OCI-LY7 (cell line): ENCODE measurements at regions not wholly inside any gene's neighbourhood (a gene's known extent, or its start where the extent isn't known, plus 50 kb on each side); places are given as distances from the start of the nearest gene placed in this dataset.

Experiments
- BruUV-seq: library from RNA; stranded (reverse); fragments of 400-500 nt; replicated peaks from 2 replicates; lab custom pipeline; 2021; lab: Mats Ljungman, UMichigan
- CTCF ChIA-PET: fragments of 300-600 bp; sonication (Branson Sonifier 250); formaldehyde crosslinking; loops from one replicate; lab custom pipeline; 2022; ENCODE audit warnings: antibody characterized with exemption; ENCODE audit not compliant: unreplicated experiment; lab: Charles Lee
- POLR2A ChIA-PET: fragments of 300-600 bp; sonication (Branson Sonifier 250); formaldehyde crosslinking; loops from one replicate; lab custom pipeline; 2022; ENCODE audit warnings: antibody characterized with exemption; lab: Charles Lee
- DNase-seq: peaks from one replicate; pipeline ENCODE4 v3.0.0-alpha.2; 2015; ENCODE audit warnings: low spot score
- H2AFZ ChIP-seq: fragments of 200-600 bp; sonication (generic), shearing (Covaris generic); 2 replicates; pipeline ENCODE4 v1.6.1; 2014; ENCODE audit warnings: mild to moderate bottlenecking, antibody characterized with exemption, low read length, moderate library complexity
- H3K27ac ChIP-seq: fragments of 200-600 bp; sonication (generic); 2 replicates; pipeline ENCODE4 v1.5.1; 2014; ENCODE audit warnings: mixed run types, low read depth, mild to moderate bottlenecking, moderate library complexity, low read length, inconsistent platforms; ENCODE audit not compliant: poor library complexity, severe bottlenecking
- H3K36me3 ChIP-seq: fragments of 200-600 bp; sonication (generic); 2 replicates; pipeline ENCODE4 v1.6.1; 2014; ENCODE audit warnings: mild to moderate bottlenecking, antibody characterized with exemption, low read length, moderate library complexity, mixed read lengths; ENCODE audit not compliant: insufficient read depth
- H3K4me1 ChIP-seq: fragments of 200-600 bp; sonication (generic); 2 replicates; pipeline ENCODE4 v1.5.1; 2014; ENCODE audit warnings: mild to moderate bottlenecking, low read length; ENCODE audit not compliant: insufficient read depth, poor library complexity, severe bottlenecking
- H3K4me2 ChIP-seq: fragments of 200-600 bp; sonication (generic); 2 replicates; pipeline ENCODE4 v1.6.1; 2014; ENCODE audit warnings: mild to moderate bottlenecking, low read length
- H3K4me3 ChIP-seq: fragments of 200-600 bp; sonication (generic); 2 replicates; pipeline ENCODE4 v1.5.1; 2014; ENCODE audit warnings: mild to moderate bottlenecking, low read depth, low read length; ENCODE audit not compliant: poor library complexity, severe bottlenecking
- H3K79me2 ChIP-seq: fragments of 200-600 bp; sonication (generic); 2 replicates; pipeline ENCODE4 v1.6.1; 2016; ENCODE audit warnings: low read depth, mild to moderate bottlenecking, low read length, moderate library complexity, mixed read lengths; ENCODE audit not compliant: insufficient read depth
- H3K9me2 ChIP-seq: fragments of 200-600 bp; sonication (generic); 2 replicates; pipeline ENCODE4 v1.6.1; 2016; ENCODE audit warnings: mild to moderate bottlenecking, low read length, mixed read lengths; ENCODE audit not compliant: insufficient read depth
- H3K9me3 ChIP-seq: fragments of 200-600 bp; sonication (generic); 2 replicates; pipeline ENCODE4 v1.6.1; 2014; ENCODE audit warnings: mild to moderate bottlenecking, mixed run types, low read length, mixed read lengths
- H4K20me1 ChIP-seq: fragments of 200-600 bp; sonication (generic); 2 replicates; pipeline ENCODE4 v1.6.1; 2014; ENCODE audit warnings: mild to moderate bottlenecking, antibody characterized with exemption, low read length, moderate library complexity, mixed read lengths; ENCODE audit not compliant: insufficient read depth
- EZH2phosphoT487 ChIP-seq: fragments of 200-600 bp; sonication (generic); IDR thresholded peaks from 2 replicates; pipeline ENCODE4 v1.6.1; 2018; ENCODE audit warnings: low read depth, borderline replicate concordance, mild to moderate bottlenecking, mixed run types, antibody characterized with exemption, low read length, moderate library complexity, mixed read lengths
- intact Hi-C: fragments of 100-400 bp; cut with micrococcal nuclease; formaldehyde crosslinking; loops from one replicate; pipeline ENCODE4 v1.10.0; 2022; ENCODE audit not compliant: unreplicated experiment
- TF ChIP-seq, protein P1 (sequence below): fragments of 200-600 bp; sonication (generic); conservative IDR thresholded peaks from 2 replicates; pipeline ENCODE4 v1.5.1; 2014; ENCODE audit warnings: mild to moderate bottlenecking, antibody characterized with exemption, low read length, moderate library complexity, mixed read lengths

DNA sequence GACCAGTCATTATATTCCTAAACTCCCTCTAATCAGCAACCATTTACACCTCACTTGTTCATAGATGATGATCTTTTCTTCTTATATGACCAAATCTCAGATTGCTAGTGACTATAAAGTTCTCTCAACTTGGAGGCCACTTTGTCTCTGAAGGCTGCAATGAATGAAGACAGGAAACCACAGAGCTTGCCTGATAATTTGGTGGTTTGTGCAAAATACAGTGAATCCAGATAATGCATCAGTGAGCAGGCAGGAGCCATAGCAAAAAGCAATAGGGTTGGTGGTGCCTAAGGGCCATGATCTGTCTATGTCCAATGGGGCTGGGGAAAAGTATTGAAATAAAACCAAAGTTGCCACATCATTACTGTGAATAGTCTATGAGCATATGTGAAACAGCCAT is 123.8 kb upstream of the LRFN5 start:
- Histone ChIP-seq H3K79me2 (no peaks in the 10 kb centered on the region), H3K4me2 (no peak overlapping the region), H3K4me3 (no peak overlapping the region), H2AFZ (no peak overlapping the region), H3K9me2 (no peaks in the 10 kb centered on the region), H4K20me1 (no peaks in the 10 kb centered on the region), H3K36me3 (no peaks in the 10 kb centered on the region), H3K4me1 (no peaks in the 10 kb centered on the region), H3K9me3 (no peaks in the 10 kb centered on the region), H3K27ac (no peak overlapping the region)
- no peak for DNase-seq
- BruUV-seq, result no TSS peak
- intact Hi-C loops, result no loop called here
- POLR2A ChIA-PET, result interaction anchor here (0.8 kb wide), 1 partner anchor 118 kb away, joined by 3 read pairs; no protein-coding TSS in a partner anchor
- CTCF ChIA-PET, result no interaction called here
- no peak for TF ChIP-seq EZH2phosphoT487
- TF ChIP-seq, protein P1, sequence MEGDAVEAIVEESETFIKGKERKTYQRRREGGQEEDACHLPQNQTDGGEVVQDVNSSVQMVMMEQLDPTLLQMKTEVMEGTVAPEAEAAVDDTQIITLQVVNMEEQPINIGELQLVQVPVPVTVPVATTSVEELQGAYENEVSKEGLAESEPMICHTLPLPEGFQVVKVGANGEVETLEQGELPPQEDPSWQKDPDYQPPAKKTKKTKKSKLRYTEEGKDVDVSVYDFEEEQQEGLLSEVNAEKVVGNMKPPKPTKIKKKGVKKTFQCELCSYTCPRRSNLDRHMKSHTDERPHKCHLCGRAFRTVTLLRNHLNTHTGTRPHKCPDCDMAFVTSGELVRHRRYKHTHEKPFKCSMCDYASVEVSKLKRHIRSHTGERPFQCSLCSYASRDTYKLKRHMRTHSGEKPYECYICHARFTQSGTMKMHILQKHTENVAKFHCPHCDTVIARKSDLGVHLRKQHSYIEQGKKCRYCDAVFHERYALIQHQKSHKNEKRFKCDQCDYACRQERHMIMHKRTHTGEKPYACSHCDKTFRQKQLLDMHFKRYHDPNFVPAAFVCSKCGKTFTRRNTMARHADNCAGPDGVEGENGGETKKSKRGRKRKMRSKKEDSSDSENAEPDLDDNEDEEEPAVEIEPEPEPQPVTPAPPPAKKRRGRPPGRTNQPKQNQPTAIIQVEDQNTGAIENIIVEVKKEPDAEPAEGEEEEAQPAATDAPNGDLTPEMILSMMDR, result no peak

DNA sequence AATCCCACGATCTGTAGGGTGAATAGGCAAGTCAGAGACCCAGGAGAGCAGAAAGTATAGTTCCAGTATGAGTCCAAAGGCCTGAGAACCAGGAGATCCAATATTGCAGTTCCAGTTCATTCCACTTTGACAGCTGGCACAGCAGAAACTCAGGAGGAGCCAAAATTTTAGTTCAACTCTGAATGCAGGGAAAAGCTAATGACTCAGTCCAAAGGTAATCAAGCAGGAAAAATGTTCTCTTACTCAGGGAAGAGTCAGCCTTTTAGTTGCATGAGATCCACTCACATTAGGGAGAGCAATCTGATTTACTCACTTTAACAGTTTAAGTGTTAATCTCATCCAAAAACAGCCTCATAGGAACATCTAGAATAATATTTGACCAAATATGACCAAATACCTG is 130.2 kb upstream of the LRFN5 start:
- CTCF ChIA-PET, result no interaction called here
- Histone ChIP-seq H3K27ac (no peak overlapping the region), H3K4me2 (no peak overlapping the region), H2AFZ (no peak overlapping the region), H3K9me2 (no peaks in the 10 kb centered on the region), H3K36me3 (no peaks in the 10 kb centered on the region), H3K9me3 (no peaks in the 10 kb centered on the region), H4K20me1 (no peaks in the 10 kb centered on the region), H3K4me3 (no peak overlapping the region), H3K79me2 (no peaks in the 10 kb centered on the region), H3K4me1 (no peaks in the 10 kb centered on the region)
- no peak for TF ChIP-seq EZH2phosphoT487
- intact Hi-C loops, result no loop called here
- POLR2A ChIA-PET, result no interaction called here
- no peak for DNase-seq
- BruUV-seq, result no TSS peak

DNA sequence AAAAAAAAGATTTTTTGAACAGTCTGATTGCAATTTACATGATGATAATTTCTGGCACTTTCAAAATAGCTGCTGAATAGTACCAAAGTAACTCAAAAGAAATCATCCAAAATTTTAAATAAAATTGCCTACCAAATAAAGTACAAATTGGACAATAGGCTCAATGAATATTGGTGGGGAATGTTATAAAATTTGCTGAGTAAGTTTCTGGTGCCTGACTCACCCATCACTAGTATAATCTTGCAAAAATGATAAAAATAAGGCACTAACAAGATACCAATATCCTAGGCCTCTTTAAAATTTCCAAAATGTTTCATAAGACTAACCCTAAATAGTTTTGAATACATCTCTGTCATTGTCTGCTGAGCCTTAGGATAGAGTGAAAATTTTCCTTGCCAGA is 145.3 kb upstream of the LRFN5 start:
- no peak overlapping the region for H3K4me3 ChIP-seq
- TF ChIP-seq EZH2phosphoT487, result no peak
- TF ChIP-seq, protein P1, result no peak
- intact Hi-C loops, result no loop called here
- BruUV-seq, result no TSS peak
- DNase-seq, result no peak
- no peaks in the 10 kb centered on the region for H3K4me1 ChIP-seq
- no peak overlapping the region for H2AFZ ChIP-seq
- POLR2A ChIA-PET, result interaction anchor here (1.0 kb wide), 1 partner anchor 138 kb away, joined by 3 read pairs; no protein-coding TSS in a partner anchor
- no peaks in the 10 kb centered on the region for H3K79me2 ChIP-seq
- H4K20me1 ChIP-seq, result no peaks in the 10 kb centered on the region
- H3K9me3 ChIP-seq, result no peaks in the 10 kb centered on the region
- no peak overlapping the region for H3K4me2 ChIP-seq
- H3K9me2 ChIP-seq, result no peaks in the 10 kb centered on the region
- no peaks in the 10 kb centered on the region for H3K36me3 ChIP-seq
- CTCF ChIA-PET, result no interaction called here
- no peak overlapping the region for H3K27ac ChIP-seq
